ENCODE measurements at regions not wholly inside any gene's neighbourhood (a gene's known extent, or its start where the extent isn't known, plus 50 kb on each side); places are given as distances from the start of the nearest gene placed in this dataset.
"Not testable (repeated sequence)": the region's sequence is repeated elsewhere in the genome, so short reads cannot be mapped to it uniquely, and the experiment has no call there.

DNA sequence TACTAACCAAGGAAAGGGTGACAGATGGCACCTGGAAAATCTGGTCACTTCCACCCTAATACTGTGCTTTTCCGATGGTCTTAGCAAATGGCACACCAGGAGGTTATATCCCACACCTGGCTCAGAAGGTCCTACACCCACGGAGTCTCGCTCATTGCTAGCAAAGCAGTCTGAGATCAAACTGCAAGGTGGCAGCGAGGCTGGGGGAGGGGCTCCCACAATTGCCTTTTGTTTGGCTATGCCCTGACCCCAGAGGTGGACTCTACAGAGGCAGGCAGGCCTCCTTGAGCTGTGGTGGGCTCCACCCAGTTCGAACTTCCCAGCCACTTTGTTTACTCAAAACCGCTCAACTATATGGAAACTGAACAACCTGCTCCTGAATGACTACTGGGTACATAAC is 50.3 kb upstream of the UGT2B15 start:
- H3K27me3 ChIP-seq; H3K36me3 ChIP-seq; H3K9me3 ChIP-seq (replicated peaks in 1 of 11); H3K4me1 ChIP-seq; H3K9ac ChIP-seq; H3K4me2 ChIP-seq; H3K4me3 ChIP-seq; H3K27ac ChIP-seq; H4K20me1 ChIP-seq: not testable (repeated sequence)

DNA sequence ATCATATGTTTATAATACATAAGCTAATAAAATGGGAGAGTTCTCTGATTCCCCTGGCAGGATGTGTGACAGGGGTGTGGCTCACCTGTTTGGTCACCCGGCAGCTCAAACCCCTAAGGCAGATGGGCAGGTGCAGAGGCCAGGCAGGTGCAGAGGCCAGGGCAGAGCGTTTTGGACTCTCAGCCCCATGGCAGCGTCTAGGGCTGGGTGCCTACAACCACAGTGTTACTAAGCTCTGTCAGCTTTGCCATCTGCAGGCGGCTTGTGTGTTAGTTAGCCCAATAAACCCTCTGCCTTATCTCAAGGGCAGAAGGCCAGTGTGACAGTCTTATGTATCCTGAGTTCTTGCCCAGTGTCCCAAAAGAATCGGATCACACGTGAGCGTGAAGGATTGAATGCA is 54.0 kb upstream of the UGT2B15 start:
- Histone ChIP-seq H3K36me3 (no peaks in the 10 kb centered on the region), H3K9ac (no peak overlapping the region), H3K27ac (no peak overlapping the region), H3K4me2 (no peak overlapping the region), H3K27me3 (no peaks in the 10 kb centered on the region), H4K20me1 (no peaks in the 10 kb centered on the region), H3K4me1 (no peaks in the 10 kb centered on the region), H3K4me3 (no peak overlapping the region), H3K9me3 (replicated peaks in 1 of 11) (peaks cover 0 to 6% (median 0%) of the 10 kb centered on the region in 11 experiments; a peak in 6 of 22 replicates)
- no peak for TF ChIP-seq Cebpa-rat (IDR thresholded peaks at IDR 0.05)

DNA sequence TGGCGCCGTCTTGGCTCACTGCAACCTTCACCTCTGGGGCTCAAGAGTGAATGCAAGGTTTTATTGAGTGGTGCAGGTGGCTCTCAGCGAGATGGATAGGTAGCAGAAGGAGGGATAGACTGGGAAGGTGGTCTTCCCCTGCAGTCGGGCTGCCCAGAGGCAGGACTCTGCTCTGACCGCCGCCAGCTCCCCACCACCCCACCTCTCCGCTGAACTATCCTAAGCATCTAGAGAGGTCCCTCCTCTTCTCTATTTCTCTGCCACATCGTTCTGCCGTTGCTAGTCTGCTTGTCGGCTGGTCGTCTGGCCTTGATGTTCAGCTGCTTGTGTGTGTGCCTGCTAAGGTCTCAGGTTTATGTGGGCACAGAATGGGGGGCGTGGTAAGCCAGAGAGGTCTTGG is 54.5 kb upstream of the UGT2B15 start:
- Histone ChIP-seq H3K27me3 (no peaks in the 10 kb centered on the region), H3K9me3 (replicated peaks in 1 of 11) (peaks cover 0 to 6% (median 0%) of the 10 kb centered on the region in 11 experiments; a peak in 6 of 22 replicates), H3K4me3 (no peak overlapping the region), H3K4me2 (no peak overlapping the region), H3K36me3 (no peaks in the 10 kb centered on the region), H3K9ac (no peak overlapping the region), H3K4me1 (no peaks in the 10 kb centered on the region), H3K27ac (no peak overlapping the region), H4K20me1 (no peaks in the 10 kb centered on the region)
- TF ChIP-seq Cebpa-rat (IDR thresholded peaks at IDR 0.05), result no peak

DNA sequence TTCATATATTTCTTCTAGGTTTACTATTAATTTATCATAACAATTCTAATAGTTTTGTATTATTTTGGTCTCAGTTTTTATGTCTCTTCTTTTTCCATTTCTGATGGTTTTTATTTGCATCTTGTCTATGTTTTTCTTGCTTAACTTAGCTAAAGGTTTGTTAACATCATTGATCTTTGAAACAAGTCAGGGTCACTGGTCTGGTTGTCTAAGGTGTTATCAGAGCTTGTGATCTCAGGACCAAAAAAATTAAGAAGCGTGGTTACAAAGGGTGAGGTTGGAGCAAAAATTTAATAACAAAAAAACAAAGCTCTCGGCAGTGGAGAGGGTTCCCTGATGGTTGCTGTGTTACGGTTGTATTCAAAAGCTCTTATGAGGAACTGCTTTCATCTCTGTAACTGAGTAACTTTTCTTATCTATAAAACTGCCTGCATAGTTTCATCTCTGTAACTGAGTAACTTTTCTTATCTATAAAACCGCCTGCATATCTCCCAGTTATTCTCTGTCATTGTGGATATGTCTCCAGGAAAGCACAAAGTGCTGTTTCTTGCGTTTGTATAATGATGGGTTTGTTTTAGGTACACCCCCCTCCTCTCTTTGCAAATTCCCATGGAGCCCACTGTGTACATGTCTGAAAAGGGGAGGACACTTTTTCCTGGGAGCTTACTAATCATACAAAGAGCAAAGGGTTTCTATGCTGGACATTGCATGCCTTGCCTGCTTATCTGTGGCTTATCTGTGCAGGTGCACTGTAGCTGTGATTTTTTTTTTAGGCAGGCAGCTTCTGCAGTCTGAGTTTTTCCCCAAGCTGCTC is 62.4 kb upstream of the UGT2B15 start:
- Histone ChIP-seq H4K20me1 (no peaks in the 10 kb centered on the region), H3K27ac (no peak overlapping the region), H3K4me3 (no peak overlapping the region), H3K4me2 (no peak overlapping the region), H3K9ac (no peak overlapping the region), H3K9me3 (replicated peaks in 1 of 11) (peaks cover 0 to 6% (median 0%) of the 10 kb centered on the region in 11 experiments; a peak in 1 of 22 replicates), H3K36me3 (no peaks in the 10 kb centered on the region), H3K27me3 (no peaks in the 10 kb centered on the region), H3K4me1 (peaks cover 0 to 4% (median 0%) of the 10 kb centered on the region in 10 experiments; a peak in 1 of 20 replicates)
- no peak for TF ChIP-seq Cebpa-rat (IDR thresholded peaks at IDR 0.05)

DNA sequence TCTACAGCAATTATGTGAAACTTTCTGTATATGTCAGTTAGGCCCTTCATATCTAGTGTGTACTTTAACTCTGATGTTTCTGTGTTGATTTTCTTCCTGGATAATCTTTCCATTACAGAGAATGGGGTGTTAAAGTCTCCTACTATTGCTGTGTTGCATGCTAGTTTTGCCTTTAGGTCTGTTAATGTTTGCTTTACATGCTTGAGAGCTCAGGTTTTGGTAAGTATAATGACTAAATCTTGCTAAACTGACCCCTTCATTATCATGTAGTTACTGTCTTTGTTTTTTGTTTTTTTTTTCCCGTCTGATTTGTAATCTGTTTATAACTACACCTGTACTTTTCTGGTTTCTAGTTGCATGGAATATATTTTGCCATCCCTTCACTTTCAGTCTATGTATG is 63.6 kb upstream of the UGT2B15 start:
- H3K9ac ChIP-seq, result no peak overlapping the region
- no peak overlapping the region for H3K4me2 ChIP-seq
- H3K4me3 ChIP-seq, result no peak overlapping the region
- no peaks in the 10 kb centered on the region for H3K27me3 ChIP-seq
- no peak overlapping the region for H3K27ac ChIP-seq
- peaks cover 0 to 6% (median 0%) of the 10 kb centered on the region in 11 experiments; a peak in 1 of 22 replicates for H3K9me3 ChIP-seq (replicated peaks in 1 of 11)
- no peak for TF ChIP-seq Cebpa-rat (IDR thresholded peaks at IDR 0.05)
- H3K36me3 ChIP-seq, result no peaks in the 10 kb centered on the region
- peaks cover 0 to 4% (median 0%) of the 10 kb centered on the region in 10 experiments; a peak in 1 of 20 replicates for H3K4me1 ChIP-seq
- no peaks in the 10 kb centered on the region for H4K20me1 ChIP-seq

DNA sequence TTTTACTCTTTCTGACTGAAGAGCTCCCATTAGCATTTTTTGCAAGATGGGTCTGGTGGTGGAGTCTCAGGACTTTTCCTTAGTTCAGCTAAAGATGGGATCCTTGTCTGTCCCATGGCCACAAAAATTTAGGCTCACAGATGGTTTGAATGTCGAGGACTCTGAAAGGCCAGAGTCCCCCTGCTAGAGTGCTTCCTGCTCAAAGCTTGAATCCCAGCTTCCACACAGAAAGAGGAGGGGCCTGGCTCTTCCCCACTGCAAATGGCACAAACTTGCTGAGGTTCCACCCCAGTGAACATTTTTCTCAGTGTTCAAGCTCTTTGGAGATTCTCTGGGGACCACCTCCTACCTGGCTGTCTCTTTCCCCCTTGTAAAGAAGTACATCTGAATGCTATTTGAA is 64.7 kb upstream of the UGT2B15 start:
- Histone ChIP-seq H3K9ac (no peak overlapping the region), H3K27me3 (no peaks in the 10 kb centered on the region), H3K27ac (no peak overlapping the region), H3K4me3 (no peak overlapping the region), H3K9me3 (replicated peaks in 1 of 11) (peaks cover 0 to 6% (median 0%) of the 10 kb centered on the region in 11 experiments; a peak in 1 of 22 replicates), H3K4me2 (no peak overlapping the region), H3K36me3 (no peaks in the 10 kb centered on the region), H4K20me1 (no peaks in the 10 kb centered on the region), H3K4me1 (peaks cover 0 to 4% (median 0%) of the 10 kb centered on the region in 10 experiments; a peak in 1 of 20 replicates)
- no peak for TF ChIP-seq Cebpa-rat (IDR thresholded peaks at IDR 0.05)

DNA sequence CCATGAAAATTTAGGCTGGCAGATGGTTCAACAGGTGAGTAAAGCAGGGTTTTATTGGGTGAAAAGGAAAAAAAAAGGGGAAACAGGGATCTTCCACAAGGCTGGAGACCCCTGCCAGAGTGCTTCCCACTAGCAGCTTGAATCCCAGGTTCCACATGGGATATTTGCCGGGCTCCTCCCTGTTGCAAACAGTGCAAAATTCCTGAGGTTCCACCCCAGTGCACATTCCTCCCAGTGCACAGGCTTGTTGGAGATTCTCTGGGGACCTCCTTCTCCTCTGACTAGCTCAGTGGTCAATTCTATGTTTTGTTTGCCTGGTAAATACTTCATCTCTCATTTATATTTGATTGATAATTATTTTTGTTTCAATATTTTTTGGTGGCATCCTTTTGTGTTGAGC is 66.4 kb upstream of the UGT2B15 start:
- H4K20me1 ChIP-seq, result no peaks in the 10 kb centered on the region
- no peak overlapping the region for H3K9ac ChIP-seq
- H3K4me3 ChIP-seq, result no peak overlapping the region
- no peaks in the 10 kb centered on the region for H3K36me3 ChIP-seq
- H3K27ac ChIP-seq, result no peak overlapping the region
- TF ChIP-seq Cebpa-rat (IDR thresholded peaks at IDR 0.05), result no peak
- no peaks in the 10 kb centered on the region for H3K9me3 ChIP-seq (replicated peaks in 1 of 11)
- peaks cover 0 to 4% (median 0%) of the 10 kb centered on the region in 10 experiments; a peak in 1 of 20 replicates for H3K4me1 ChIP-seq
- no peaks in the 10 kb centered on the region for H3K27me3 ChIP-seq
- no peak overlapping the region for H3K4me2 ChIP-seq

DNA sequence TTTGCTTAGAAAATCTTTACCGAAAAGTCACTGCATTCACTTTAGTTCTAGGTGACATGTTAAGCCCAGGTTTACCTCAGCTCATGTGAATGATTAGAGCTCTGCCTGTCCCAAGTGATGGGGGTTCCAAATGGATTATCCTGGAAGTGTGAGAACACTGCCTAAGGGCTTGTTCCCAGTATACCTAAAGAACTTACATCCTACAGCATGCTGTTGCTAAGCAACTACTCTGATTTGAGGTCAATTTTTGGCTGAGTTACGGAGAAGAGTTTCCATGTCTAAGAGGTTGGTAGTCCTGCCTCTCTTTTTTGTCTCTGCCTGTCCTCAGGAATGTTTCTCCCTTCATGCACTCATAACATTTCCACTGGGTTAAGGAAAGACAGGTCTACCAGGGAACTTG is 67.6 kb upstream of the UGT2B15 start:
- H3K36me3 ChIP-seq, result no peaks in the 10 kb centered on the region
- no peak overlapping the region for H3K27ac ChIP-seq
- H4K20me1 ChIP-seq, result no peaks in the 10 kb centered on the region
- H3K27me3 ChIP-seq, result no peaks in the 10 kb centered on the region
- H3K9ac ChIP-seq, result no peak overlapping the region
- H3K9me3 ChIP-seq (replicated peaks in 1 of 11), result peaks cover 0 to 5% (median 0%) of the 10 kb centered on the region in 11 experiments; a peak in 1 of 22 replicates
- no peak for TF ChIP-seq Cebpa-rat (IDR thresholded peaks at IDR 0.05)
- H3K4me1 ChIP-seq, result peaks cover 0 to 4% (median 0%) of the 10 kb centered on the region in 10 experiments; a peak in 1 of 20 replicates
- no peak overlapping the region for H3K4me2 ChIP-seq
- H3K4me3 ChIP-seq, result no peak overlapping the region

DNA sequence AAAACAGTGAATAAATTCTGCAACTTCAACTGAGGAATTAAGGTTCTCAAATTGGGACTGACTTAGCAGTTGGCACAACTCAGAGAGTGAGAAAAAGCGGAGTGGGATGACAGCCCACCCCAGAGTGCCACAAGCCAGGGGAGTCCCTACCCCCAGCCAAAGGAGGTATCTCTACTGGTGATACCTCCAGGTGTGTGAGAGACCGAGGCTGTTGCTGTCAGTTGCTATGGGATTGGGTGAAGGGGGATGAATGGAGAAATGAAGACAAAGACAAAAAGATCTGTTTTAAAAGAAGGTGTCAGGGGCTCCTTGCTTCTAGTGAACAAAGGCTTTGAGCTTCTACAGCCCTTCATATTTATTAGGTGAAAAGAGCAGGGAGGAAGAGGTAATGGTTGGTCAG is 71.4 kb upstream of the UGT2B10 start:
- H3K36me3 ChIP-seq, result no peaks in the 10 kb centered on the region
- no peaks in the 10 kb centered on the region for H3K27me3 ChIP-seq
- no peak overlapping the region for H3K27ac ChIP-seq
- H4K20me1 ChIP-seq, result no peaks in the 10 kb centered on the region
- peaks cover 0 to 23% (median 15%) of the 10 kb centered on the region in 10 experiments; a peak in 14 of 20 replicates for H3K4me1 ChIP-seq
- H3K9ac ChIP-seq, result no peak overlapping the region
- peaks cover 0 to 11% (median 5%) of the 10 kb centered on the region in 11 experiments; a peak in 7 of 22 replicates for H3K9me3 ChIP-seq (replicated peaks in 1 of 11)
- no peak overlapping the region for H3K4me2 ChIP-seq
- no peak for TF ChIP-seq Cebpa-rat (IDR thresholded peaks at IDR 0.05)
- H3K4me3 ChIP-seq, result no peak overlapping the region
